HL-60/S4 (cell line): ENCODE measurements at regions not wholly inside any gene's neighbourhood (a gene's known extent, or its start where the extent isn't known, plus 50 kb on each side); places are given as distances from the start of the nearest gene placed in this dataset.

Source experiments
- in situ Hi-C: fragments of 300-500 bp; cut with MboI; formaldehyde crosslinking; loops from 2 replicates; pipeline ENCODE4 v1.14.3; 2022; ENCODE audit warnings: low sequenced_read_pairs

DNA sequence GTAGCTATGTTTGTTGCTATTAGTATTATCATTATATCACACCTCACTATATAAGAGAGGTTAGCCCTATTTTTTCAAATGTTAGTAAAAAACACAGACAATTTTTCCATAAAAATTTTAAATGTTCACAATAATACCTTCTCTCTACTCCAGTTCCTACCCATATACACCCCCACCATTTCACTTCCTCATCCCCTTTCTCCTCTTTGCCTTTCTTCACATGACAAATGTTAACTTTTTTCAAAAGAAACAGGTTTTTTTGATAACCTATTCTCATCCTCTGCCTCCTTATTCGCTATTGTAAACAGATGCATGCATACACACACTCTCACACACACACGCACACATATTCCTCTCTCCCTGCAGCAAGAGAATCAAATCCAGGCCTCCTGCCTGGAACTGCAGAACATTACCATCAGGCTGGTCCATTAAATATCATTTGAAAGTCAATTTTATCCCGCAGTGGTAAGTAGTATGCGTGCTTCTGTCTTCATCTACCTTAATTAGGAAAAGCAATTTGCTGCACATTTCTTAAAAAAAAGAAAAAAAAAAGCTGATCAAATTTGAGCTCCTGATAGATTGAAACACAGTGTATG is 55.5 kb downstream of the MID1IP1 start:
- in situ Hi-C loops = no loop called here

DNA sequence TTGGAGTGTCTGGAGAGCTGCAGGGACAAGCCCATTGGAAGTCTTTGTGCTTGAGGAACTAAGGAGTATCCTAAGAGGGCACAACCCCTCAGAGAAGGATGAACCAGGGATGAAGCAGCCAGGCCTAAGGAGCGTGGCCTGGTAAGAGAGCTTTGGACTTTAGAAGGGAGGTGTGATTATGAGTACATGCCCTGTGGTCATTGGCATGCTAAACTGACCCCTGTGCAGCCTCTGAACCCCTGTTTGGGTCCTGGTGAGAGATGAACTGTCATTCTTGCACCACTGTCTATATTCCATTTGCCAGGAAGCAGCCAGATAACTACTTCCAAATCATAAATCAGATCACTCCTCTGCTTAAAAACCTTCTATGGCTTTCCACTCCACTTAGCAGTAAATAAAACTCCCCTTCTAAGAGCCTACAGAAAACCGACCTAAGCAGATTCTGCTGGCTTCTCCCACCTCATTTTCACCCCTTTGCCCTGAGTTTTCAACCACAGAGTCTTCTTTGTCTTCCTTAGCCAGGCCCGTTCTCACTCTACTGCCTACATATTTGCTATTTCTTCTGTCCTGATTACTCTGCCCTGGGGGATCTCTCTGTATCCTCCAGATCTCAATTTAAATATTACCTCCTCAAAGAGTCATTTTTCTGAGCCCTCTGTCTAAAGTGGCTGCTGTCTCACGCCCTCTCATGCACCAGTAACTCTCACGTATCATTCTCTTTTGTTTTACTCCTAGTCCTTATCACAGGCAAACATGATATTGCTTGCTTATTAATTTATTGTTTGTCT is 56.7 kb downstream of the MID1IP1 start:
- in situ Hi-C loops = no loop called here

DNA sequence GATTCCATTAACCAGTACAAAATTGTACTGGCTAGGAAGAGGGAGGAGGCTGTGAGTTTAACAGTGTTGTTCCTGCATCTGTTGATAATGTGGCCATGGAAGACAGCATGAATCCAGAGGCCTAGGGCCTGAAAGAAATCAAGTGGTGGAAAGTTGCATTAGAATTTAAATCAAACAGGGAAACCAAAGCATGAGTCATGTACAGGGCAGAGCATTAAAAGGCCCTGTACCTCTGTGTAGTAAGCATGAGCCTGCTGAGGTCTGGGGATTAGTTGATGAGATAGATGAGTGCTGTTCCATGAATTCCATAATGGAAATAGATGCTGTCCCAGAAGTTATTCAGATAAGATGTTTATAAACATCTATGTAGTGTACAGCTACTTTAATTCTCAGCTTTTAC is 58.3 kb downstream of the MID1IP1 start:
- in situ Hi-C loops = no loop called here

DNA sequence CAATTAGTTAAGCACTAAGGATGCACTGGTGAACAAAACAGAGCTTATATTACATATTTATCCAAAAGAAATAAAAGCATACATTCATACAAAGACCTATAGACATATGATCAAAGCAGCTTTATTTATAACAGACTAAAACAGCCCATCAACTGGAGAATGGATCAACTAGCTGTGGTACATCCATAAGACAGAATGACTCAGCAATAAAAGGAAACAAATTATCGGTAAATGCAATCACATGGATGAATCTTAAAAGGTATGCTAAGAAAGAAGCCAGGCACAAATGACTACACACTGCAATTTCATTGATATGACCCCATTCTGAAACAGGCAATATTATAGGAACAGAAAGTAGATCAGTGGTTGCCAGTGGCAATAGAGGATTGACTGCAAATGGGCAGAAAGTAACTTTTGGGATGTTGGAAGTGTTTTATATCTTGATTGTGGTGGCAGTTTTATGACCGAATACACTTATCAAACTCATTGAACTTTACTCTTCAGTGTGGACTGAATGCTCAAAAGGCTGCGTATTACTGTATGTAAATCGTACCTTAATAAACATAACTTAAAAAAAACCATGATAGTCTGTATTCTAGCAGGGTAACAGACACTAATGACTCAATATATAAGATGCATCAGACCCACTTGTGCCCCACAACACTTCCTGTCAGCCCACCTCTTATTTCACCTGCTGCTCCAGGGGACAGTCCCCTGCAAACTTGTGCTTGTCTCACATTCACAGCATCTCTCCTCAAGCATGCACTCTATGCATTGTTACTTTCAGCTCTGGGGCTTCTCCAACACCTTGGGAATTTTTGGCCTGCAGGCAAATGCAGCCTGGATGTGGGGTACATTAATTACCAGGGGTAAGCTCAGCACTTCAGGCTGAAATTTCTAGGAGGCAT is 59.1 kb downstream of the MID1IP1 start:
- in situ Hi-C loops = no loop called here

DNA sequence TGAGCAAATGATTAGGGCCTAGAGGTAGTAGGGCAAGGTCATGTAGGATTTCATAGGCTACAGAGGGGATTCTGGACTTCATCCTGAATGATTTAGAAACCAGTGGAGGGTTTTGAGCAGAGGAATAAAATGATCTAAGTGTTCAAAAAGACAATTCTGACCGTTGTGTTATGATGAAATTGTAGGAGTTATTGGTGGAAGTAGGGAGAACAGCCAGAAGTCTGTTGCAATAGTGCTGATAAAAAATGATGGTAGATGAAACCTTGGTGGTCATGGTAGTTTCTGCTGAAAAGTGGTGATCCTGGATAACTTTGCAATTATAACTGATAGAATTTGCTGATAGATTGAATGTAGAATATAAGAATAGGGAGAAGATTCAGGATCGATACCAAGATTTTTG is 60.2 kb downstream of the MID1IP1 start:
- in situ Hi-C loops = no loop called here

DNA sequence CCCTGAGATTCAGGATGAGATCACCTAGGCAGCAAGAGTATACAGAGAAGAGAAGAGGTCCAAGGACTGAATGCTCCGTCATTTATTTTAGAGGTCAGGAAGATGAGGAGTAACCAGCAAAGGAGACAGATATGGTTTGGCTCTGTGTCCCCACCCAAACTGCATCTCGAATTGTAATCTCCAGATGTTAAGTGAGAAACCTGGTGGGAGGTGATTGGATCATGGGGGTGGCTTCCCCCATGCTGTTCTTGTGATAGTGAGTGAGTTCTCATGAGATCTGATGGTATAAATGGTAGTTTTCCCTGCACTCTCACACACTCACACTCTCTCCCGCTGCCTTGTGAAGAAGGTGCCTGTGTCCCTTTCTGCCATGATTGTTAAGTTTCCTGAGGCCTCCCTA is 60.8 kb downstream of the MID1IP1 start:
- in situ Hi-C loops = no loop called here

DNA sequence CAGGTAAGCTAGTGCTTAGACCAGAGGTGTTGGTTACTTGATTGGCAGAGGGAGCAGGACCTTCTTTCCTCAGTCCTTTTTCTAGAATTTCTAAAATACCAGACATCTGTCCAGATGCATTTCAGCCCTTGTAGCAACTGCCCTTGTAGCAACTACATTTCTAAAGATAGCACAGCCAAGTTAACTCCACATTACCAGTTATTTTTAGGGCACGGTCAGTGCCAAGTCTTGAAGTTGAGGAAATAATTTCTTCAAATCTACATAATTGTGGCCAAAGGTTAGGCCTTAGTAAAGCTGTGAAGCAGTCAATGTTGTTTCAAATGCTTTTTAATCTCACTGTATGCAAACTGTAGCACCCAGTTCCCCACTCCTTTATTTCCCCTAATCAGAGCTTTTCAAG is 62.9 kb downstream of the MID1IP1 start:
- in situ Hi-C loops = no loop called here

DNA sequence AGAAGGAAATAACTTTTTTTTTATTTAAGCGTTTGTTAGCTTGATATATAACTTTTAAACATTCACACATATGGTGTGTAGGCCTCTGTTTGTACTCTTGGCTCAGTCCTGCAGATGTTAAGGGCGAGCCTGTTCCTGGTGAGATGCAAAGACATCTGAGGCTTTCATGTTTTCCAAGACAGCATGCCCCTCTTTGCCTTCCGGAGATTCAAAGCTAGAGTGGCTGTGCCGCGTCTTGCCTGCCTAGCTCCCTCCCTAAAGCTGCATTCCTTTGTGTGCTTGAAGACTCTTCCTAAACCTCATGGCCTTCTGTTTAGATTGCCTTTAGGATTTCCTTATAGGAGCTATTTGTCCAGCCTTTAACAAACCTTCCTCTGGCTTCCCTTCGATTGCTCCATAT is 67.1 kb downstream of the MID1IP1 start:
- in situ Hi-C loops = no loop called here

DNA sequence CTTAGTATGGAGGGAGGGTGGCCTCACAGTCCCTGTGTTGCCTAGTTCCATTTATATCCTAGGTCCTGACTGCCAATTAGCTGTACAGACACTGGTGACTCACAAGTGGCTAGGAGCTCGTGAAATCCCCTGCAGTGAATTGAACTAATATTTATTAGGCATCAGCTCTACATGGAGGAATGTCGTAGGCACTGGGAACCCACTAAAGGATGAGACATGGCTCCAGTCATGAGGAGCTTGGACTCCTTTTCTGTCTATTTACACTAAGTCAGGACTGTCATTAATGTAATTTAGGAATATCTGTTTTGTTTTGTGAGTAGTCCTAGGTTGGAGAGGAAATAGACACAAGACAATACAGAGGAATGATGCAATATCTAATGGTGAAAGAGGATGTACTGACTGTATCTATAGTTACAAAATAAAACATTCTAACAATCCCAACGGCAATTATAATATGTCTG is 67.7 kb downstream of the MID1IP1 start:
- in situ Hi-C loops = no loop called here

DNA sequence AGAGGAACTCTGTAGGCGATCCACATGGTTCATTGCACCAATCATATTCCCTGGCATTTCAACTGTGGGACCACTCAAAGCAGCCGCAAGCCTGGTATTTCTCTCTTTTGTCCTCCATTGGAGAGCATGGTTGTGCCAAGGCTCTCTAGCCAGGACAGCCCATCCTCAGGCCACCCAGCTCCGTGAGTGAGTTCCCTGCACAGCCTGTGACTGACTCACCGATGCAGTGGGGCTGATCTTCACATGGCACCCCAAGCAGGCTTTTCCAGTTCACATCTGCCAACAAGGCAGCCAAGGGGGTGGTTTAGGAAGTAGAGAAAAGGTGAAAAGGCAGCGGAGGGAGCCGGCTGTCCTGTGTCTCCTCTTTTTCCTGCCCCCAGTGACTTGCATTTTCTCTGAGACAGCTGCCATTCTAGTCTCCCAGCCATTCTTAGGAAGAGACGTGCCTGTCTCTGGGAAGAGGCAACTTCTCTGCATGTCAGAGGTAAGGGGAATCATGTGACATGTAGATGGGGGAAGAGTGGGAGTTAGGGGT is 69.2 kb downstream of the MID1IP1 start:
- in situ Hi-C loops = no loop called here

DNA sequence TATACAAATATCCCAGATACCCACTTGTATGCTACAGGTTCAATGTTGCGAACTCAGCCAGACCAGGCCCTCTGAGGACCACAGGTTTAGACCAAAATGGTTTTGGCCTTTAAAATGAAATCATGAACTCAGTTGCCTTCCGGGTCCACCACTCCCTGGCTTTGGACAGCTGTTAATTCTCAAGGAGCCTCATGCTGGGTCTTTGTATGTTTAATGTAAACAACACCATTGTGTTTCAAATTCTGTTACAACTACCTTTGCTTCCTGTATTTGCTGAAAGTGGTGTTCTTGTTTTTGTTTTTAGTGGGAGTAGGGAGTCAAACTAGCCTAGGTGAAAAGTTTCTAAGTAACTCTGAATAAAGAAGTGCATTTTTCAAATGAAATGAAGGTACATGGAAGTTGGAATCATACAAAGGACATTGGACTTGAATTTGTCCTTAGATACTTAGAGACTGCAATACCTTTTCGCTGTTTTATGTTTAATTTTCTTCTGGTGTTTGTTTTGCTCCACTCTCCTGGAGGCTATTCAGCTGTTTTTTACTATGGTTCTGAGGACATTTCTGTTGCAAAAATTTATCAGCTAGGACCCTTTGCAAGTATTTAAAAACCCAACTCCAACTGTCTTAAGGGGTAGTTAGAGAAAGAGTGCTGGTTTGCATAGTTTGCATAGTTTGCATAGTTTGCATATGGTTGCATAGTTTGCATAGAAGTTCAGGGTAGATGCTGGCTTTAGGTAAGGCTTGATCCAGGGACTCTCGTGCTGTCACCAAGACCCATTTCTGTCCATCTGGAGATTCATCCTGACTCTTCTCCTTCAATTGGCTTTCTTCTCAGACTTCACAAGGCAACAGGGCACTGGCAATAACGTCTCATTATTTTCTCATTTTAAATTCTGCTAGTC is 70.1 kb downstream of the MID1IP1 start:
- in situ Hi-C loops = no loop called here

DNA sequence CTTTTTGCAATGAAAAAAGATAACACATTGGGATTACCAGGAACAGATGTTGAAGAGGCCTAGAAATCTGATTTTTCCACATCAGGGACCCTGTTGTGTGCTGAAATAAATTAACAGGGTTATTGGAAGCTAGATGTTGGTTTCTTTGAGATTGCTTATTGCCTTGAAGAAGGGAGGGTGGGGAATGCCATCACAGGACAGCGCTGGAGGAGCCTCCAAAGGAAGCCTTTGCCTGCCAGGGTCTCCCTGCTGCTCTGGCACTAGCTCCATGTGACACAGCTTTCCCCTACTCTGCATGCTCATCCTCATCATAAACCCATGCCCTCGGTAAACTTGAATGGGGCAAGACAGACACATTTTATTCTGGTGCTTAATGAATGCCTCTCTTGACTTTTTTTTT is 76.1 kb downstream of the MID1IP1 start:
- in situ Hi-C loops = no loop called here

DNA sequence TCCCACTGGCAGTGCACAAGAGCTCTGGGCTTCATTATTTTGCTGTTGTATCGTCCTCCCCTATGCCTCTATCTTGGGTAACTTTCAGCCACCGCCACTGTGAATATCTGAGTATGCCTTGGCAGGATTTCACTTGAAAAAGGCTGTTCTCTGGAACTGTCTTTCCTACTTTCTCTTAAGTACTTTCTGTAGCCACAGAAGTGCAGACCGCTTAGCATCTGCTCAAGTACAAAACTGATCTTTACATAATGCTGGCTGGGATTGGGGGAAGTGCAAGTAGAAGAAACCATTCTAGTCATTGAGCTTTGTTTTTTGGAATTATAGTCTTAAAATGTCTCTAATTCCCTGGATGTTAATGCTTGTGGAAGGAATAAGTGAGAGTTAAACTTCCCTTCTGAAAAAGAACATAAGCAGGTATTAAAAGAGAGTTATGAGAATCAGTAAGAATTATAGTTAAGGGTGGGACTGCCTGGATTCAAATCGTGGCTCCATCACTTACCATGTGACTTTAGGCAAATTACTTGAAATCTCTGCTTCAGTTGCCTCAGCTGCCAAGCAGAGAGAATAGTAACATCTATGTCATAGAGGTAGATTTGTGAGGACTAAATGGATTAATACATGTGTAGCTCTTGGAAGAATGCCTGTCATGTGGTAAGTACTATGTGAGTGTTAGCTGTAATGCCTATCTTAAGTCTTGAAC is 77.5 kb downstream of the MID1IP1 start:
- in situ Hi-C loops = no loop called here

DNA sequence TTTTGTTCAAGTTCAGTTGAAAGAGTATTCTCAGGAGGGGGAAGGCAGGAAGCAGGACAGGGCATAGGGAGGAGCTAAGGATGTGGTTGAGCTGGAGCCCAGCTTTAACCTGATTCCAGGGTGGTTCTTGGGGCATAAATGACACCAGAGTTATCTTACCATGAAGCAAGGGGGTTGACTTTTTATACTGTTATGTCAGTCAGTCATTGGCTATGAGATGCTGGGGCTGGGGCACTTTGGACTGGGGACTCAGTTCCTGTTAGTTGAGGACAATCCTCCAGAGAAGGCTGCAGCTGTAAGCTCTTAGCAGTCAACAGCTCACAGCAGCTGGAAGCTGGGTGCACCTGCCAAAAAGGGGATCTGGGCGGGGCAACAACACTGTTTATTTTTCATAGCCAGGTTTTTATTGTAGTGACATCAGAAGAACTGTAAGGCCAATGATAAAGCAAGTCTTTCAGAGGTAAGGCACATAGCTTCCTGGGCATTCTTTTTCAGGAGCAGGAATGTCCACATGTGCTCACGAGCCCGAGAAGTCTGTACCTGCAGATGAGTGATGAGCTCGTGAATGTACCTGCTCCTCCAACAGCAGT is 78.5 kb downstream of the MID1IP1 start:
- in situ Hi-C loops = no loop called here

DNA sequence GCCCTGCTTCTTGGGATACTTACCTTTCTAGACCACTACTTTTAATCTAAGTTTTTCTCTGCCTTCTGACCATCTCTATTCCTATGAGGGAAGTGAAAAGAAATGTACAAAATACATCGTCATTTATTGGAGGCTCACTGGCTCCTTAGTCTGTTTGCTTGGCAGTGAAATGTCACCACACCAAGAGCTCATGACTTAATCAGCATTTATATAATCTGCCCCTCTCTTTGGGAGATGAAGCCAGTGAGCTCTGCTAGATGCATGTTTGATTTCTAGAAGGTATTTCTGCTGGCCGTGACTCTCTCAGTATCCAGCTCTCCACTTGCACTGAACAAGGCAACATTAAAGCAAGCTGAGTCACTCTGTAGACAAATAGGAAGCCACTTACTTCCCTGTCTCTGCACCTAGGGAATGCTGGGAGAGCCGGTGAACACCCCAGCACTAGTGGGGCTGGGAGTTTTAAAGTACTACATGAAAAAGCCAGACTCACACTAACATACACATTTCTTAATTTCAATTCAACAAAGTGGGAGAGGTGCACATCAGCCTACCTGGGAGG is 79.1 kb downstream of the MID1IP1 start:
- in situ Hi-C loops = no loop called here

DNA sequence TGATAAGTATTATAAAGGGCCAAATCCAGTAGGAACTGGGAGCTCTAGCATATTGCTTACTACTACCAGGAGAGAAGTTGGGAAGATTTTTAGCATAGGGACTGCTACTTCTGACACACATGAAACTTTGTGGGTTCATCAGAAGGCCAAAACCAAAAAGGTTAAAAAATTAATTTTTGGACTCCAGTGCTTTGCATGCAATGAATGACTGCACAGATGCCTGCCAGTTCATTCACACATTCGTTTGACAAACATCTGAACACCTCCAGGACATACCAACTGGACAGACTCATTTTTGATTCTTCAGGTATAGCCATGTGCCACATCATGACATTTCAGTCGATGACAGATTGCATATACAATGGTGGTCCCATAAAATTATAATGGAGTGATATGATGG is 79.8 kb downstream of the MID1IP1 start:
- in situ Hi-C loops = no loop called here

DNA sequence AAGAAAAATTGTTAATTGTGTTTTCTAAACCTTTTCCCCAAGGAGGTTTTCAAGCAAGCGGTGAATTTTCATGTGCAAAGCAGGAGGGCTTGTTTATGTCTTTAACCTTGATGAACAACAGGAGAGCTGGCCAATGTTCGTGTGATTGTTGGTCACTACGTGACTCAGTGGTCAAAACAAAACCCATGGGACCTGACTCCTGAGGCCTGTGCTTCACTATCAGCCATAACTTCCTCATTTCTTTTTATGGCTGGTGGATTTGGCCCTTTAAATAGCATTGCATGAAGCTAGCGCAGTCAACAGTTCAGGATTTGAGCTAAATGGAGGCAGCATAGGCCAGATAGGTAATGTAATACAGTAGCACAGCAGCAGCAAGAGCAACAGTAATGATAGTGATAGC is 80.5 kb downstream of the MID1IP1 start:
- in situ Hi-C loops = no loop called here

DNA sequence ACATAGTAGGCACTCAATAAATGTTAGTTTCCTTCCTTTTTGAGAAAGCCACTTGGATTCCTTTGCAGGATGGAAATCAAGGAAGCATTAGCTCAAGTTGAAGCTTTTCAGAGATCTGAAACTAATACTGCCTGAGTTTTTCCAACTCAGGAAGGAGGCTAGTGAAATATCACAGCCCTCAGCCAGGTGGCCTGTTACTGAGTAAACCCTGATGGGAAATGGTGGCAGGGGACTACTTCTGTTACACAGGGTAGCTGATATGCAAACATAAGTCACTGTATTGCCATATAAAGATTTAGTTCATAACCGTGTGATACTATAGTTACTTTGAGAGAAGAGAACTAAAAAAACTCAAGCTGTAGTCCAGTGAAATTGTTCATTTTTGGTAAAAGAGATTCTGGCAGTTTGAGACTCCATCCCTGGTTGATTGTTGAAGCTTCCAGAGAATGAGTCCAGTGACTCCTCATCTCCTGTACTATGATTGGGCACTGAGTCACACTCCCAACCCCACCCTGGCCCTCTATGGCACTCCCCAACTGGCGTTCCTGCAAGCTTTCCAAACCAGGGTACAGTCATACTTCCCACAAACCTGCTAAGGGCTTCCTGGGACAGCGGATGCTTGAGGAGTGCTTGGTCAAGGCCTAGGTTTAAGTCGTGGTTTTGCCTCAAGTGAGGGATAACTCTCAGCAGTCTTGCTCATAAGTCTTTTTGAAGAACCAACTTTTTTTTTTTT is 81.8 kb downstream of the MID1IP1 start:
- in situ Hi-C loops = no loop called here
